Activated CD8-positive, alpha-beta memory T cell treated with anti-CD3 and anti-CD28 coated beads, Interleukin-2, amount 50 U/mL, for 1 hour (primary cell): ENCODE measurements at regions not wholly inside any gene's neighbourhood (a gene's known extent, or its start where the extent isn't known, plus 50 kb on each side); places are given as distances from the start of the nearest gene placed in this dataset.

Source experiments
- DNase-seq: peaks from one replicate; pipeline ENCODE4 v3.0.0-alpha.2; 2020; ENCODE audit errors: extremely low read depth

DNA sequence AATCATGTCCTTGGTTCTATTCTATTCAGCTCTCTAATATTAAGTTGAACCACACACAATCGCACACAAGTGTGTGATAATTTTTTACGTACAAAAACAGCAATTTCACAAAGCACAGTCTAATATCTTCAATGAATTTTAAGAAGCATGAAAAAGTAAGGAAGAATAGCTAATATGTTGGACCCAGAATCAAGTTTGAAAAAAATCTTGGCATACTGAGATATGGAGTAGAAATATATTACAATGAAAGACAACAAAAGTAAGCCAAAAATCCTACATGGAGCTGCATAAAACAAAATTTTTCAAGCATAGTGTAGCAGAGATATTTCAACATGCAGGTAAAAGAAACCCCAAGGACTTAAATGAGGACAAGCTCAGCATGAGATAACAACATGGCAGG, 219.1 kb upstream of the RND3 start:
- no peak for DNase-seq

DNA sequence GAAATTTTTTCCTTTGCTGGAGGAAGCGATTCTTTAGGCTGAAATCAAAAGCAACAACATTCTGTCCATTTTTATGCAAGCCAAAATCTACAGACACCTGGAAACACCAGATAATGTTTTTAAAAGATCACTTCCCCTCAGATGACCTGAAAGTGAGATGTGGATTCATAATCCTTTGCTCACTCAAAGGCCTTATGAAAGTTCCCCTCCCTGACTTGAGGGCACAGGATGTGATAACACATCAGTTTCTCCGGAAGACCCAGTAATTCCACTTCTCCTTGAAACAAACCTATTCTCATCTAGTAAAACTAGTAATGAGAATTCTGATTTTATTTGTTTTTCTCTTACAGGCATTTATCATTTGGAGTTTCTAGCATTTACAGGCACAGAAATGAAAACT, 218.3 kb upstream of the RND3 start:
- DNase-seq, result no peak

DNA sequence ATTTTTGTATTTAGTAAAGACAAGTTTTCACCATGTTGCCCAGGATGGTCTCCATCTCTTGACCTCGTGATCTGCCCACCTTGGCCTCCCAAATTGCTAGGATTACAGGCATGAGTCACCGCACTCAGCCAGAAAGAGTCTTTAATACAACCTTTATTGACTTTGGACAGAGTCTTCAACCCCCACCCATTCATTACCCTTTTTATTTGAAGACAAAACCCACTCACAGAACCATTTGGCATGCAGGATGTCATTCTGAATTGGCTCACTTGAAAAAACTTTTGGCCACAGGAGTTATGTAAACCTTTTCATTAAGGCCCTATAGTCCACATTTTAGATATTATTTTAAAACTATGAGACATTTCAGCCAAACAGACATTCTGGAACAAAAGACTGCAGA, 217.9 kb upstream of the RND3 start:
- no peak for DNase-seq

DNA sequence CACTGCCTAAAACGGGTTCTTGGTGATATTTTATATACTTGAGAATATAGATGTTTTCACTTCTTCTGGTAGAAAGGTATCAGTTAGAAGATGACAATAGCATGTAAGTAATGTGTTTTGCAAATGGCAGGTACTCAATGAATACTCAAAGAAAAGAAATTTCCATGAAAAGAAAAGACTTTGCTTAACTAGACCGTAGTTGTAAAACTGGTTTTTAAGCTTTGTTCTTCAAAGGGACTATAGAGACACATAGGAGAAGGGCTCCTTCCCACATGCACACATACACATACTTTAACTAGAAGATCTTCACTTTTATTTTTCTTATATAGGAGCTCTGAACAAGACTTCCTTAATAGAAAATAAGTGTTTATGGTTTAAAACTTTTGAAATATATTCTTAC, 215.3 kb upstream of the RND3 start:
- DNase-seq, result no peak

DNA sequence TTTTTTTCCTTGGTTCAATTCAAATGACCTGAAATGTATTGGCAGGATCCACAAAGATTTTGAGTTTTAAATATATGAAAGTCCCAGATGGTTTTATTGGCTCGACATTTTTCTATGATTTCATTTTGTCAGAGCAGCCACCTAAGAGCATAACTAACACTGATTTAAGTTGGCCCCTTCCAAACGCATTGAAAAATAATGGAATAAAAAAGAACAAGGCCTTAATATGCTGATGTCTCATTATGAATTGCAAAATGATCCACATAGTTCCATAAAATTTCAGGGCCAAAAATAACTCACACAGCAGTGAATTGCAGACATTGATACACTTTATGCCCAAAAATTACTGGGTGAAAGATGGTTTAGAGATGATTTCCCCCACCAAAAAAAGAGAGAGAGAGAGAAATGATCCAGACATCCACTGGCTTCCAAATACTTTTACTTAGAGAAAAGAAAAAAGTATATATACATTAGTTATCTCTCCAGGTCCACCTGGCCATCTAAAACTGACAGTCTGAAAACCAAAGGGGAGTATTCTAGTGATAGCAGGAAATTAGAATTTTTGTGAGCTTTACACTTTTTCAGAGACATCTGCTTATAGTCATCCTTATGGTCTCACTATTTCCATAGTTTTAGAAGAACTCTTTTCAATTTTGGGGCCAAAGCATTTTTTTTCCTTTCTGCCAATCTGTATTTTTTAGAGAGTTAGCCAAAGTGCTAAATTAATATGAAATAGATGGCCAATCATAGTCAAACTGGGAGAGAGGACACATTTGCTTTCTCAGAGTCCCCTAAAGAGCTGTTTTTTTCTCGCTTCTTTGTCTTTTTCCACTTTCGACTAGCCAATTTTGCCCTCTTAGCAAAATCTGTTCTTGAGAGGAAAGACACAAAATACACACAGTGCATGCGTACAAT, 213.5 kb upstream of the RND3 start:
- DNase-seq, result no peak

DNA sequence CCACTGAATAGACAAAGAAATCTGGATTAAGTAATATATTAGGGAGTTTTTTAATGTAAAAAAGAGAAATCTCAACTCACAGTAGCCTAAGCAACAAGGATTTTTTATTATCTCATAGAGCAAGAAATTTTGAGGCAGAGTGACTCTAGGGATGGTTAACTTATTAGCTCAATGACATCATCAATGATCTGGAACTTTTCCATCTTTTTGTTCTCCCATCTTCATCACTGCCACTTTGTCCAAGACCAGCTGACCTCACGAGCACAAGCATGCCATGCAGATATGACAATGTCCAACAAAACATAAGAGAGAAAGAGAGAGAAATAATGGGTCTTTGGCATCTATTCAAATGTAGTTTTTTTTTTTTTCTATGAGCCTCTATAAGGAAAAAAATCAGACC, 211.8 kb upstream of the RND3 start:
- DNase-seq, result no peak

DNA sequence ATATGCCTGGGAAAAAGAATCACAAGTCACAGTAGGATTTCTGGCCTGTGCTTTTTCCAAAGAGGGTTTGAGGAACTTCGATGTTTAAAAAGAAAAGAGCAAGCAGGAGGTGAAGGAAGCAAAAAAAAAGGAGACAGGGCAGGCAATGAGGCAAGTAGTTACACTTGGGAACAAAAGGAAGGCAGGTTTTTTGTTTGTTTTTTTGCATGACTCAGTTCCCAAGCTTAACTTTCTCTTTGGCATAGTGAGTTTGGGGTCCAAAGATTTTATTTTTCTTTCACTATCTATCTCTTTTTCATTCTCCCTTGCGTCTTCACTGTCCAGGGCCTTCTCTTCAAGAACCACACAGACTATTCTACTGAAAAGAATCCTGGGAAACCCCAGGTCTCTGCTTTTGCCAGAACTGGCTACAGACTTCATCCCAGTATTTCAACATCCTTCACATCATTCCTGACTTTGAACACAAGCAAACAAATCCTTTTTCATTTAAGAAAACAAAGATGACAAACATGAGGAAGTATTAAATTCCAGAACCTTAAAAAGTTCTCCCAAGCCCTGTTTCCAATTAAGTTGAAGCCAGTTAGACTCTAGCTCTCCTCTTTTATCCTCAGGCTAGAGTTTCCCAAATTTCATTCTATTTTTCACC, 210.7 kb upstream of the RND3 start:
- DNase-seq, result no peak

DNA sequence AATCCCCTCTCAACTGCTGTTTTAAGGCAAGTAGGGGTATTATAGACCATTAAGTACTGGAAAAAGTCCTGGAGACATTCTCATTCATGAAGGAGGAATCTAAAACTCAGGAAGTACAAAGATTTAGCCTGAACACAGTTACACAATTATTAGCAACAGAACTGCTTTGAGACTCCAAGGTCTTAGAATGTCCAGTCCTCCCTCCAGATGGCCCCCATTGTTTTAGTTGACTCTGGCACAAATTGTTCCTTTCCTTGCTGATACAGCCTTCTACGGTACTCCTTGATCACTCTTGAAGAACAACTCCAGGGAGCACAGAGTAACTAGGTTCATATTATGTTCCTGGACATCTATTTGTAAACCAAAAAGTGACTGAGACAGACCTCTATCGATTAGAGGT, 210.1 kb upstream of the RND3 start:
- DNase-seq, result no peak

DNA sequence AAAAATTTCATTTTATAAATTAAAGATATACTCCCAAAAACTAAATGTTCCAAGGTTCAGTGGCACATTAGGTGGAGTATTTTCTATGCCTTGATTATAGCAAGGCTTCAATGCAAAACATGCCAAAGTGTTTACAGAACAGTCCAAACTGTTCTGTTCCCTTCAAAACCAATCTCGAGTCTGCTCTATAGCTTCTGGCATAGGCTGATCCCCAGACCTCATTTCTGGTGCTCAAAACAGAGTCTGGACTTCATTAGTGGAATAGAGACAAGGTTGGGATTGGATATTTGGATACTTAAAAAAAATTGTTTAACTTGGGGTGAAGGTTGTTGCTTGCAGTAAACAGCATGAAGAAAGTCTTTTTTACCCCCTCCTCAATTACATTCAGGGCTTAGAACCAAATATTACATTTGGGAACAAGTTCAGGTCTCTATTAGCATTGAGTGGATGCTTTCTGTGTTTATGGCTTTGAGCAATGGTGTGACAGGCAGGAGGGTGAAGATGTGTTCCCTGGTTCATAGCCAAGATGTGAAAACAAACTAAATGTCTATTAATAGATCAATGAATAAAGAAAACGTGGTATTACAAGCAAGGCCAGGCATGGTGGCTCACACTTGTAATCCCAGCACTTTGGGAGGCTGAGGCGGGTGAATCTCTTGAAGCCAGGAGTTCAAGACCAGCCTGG, 208.1 kb upstream of the RND3 start:
- DNase-seq, result no peak

DNA sequence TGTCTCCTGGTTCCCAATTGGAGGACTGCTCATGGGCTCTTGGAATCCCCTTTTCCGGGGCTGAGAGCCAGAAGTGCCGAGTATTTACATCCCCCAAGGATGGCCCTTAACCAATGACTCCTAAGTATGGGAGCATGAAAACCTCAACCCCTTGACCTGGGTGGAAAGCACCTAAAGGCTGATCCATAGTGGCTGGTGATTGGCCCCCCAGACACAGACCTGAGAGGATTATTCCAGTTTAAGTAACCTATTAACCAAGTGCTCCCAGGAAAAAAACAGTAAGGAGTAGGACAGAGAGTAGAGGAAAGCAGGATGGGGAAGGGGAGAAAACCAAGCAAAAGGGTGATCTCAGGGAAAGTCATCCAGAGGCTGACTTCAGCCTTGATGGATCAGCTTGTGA, 206.1 kb upstream of the RND3 start:
- no peak for DNase-seq

DNA sequence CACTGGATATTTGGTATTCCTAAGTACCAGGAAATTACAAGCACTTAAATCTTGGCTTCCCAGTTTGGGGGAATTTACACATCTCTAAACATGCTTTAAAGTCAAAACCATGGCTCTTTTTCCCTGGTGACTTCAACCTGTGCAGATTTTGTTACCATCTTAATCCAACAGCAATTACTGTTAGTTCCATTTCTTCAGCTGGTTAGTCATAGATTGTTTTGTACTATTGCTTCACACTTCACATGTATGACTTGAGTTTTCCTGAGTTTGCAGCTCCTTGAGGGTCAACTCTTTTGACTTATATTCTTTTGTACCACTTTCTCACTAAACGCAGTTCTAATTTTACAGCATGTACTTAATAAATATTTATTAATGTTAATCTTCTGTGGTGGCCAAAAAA, 203.4 kb upstream of the RND3 start:
- no peak for DNase-seq

DNA sequence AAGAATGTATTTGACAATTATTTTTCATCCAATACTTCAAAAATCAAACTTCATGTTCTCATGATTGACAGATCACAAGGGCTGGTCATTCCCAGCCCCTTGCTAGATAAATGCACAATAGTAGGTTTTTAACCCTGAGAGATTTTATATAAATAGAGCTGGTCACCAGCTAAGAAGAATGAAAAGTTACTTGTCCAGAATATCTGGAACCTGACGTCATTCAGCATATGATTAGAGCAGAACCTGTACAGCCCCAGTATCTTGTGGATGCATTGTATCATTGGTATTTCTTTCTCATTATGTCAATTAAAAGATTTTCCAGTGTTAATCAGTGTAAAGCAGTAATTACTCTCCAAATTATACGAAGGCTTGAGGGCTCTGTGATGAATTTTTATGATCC, 202.8 kb upstream of the RND3 start:
- no peak for DNase-seq

DNA sequence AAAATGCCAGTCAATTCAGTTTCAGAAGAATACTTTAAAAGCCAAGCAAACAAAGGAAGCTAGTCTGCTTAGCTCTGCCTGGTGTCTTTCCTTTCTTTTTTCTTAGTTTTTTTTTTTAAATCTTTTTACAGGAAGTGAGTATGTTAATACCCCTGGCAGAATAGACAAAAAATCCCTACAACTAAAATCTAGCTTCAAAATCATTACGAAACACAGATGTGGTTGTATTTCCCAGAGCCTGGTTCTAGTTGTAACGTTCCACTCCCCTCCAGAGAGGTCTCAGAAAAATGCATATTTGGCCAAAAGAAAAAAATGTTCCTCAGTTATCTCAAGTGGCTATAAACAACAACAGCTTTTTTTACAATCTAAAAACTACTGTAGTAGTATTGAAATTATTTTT, 202.1 kb upstream of the RND3 start:
- DNase-seq, result no peak

DNA sequence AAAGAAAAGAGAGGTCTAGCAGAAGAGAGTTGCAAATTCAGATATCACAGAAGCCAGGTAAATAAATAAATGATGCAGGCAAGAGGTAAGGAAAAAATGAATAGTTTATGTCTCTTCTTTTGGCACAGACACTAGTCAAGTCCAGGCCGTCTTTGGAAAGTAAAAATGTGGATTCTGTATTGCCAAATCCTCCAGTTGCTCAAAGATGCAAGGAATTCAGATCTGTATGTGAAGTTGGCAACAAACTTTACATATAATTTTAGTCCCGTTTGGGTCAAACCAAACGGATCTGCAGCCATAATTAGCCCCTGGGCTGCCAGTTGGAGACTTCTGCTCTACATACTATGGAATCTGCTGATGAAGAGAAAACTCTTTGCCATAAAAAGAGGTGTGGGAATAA, 200.5 kb upstream of the RND3 start:
- no peak for DNase-seq

DNA sequence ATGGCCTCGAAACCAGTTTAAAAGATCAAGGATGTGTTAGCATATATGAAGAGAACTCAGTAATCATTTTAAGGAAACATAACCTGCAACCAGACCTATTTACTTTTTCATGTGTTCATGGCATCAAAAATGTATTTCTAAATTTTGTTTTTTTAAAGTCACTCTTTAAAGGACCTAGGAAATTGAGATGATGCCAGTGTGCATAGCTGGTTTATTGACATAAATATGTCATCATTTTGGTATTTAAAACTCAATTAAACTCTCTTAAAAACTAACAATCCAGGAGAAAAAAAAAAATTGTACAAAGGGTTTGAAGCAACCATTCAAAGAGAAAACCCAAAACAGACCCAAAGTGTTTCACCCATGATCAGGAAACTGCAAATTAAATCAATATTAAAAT, 198.9 kb upstream of the RND3 start:
- no peak for DNase-seq

DNA sequence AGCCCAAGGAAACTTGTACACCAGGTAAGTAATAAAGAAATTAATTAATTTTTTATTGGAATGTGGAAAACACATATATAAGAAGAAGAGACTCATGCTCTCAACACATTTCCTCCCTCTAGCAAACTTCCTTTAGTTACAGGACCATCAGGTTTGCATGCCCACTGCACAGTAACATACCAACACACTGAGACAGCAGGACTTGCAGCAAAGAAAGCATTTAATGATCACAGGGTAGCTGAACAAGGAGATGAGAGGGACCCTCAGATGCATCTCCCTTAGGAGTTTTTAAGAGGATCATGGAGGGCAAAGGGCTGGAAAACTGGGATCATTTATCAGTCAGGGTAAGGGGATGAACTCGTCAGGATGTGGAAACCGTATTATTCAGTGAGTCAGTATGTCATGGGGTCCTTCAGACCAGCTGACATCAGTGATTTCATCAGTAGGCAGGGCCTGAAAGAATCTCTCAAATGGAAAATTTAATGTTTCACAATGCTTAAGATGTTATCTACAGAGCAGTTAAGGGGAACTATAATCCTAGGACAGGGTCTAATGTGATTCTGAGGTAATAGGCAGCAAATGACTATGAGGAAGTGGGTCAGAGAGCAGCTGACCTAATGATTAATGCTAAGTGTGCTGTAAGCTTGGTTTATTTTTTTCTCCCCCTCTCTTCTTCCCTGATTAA, 193.8 kb upstream of the RND3 start:
- no peak for DNase-seq

DNA sequence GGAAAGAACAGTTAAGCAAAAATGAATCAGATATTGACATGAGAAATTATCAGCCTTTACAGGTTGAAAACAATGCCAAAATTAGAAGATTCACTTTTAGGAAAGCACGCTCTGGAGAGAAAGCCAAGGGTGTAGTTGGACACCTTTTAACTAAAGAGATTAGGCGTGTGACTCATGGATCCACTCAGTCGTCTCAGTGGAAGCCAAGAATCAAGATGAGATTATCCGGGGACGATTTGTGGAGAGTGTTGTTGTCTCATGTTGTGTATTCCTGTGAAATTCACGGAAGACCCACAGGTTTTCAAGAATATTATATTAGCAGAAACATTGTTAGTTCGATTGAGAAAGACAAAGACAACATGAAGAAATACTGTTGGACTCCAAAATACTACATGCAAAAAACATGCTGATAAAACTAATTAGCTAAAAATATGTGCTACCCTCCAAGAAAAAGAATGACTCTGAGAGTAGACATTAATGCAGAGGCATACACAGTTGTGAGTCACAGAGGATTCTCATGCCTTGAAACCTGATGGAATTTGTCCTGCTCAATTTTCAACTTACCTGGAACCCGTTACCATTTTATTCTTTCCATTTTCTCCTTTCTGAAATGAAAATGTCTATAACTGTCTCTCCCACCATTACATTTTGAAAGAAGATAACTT, 192.1 kb upstream of the RND3 start:
- DNase-seq, result no peak

DNA sequence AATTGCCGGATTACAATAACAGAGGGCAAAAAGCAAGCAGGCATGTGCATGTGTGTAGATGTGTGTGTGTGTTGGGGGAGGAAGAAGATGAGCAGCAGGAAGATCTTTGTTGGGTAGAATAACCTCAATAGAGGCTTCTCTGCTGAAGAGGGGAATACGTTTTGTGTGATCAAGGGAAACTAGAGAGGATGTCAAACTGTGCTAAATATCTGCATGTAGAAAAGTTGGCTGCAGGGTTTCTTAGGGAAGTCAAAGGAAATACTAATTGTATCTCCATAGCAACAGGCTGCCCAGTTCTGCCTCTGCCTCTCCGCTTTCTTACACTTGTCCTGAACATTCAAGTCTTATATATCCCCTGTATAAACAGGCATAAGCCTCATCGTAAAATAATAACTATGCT, 190.1 kb upstream of the RND3 start:
- no peak for DNase-seq

DNA sequence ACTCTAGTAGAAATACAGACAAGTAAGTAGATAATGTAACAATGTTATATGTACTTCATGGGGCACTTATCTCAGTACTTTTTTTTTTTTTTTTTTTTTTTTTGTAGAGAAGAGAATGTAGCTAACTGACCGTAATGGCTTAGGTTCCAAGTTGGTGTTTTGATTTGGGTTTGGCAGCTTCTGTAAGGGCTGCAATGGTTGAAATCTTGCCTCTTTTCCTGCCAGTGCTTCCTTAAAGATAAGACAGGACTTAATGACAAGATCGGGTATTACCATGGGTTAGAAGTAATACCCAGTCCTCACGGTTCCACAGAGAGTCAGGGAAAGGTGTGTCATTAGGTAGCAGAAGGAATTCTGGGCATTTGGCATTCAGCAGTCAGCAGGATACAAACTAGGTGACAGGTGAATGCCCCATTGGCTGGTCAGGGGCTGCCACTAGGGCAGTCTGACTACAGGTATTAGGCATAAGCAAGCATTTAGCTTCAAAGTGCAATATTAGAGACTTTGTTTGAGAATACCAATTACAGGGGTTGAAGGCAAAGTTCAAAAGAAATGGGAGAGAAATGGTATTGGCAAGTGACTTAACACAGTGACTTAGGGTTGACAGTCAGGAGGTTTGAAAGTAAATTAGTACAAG, 189.4 kb upstream of the RND3 start:
- no peak for DNase-seq

DNA sequence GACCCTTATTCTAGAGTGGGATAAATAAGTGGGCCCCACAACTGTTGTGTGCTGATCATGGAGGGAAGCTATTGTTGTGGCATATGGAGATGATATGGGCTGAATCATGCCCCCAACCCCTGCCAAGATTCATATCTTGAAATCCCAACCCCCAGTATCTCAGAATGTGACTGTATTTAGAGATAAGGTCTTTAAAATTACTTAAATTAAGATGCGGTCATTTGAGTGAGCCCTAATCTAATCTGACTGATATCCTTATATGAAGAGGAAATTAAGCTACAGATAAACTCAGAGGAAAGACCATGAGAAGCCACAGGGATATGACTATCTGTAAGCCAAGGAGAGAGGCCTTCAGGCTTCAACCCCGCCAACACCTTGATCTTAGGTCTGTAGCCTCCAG, 188.3 kb upstream of the RND3 start:
- no peak for DNase-seq

DNA sequence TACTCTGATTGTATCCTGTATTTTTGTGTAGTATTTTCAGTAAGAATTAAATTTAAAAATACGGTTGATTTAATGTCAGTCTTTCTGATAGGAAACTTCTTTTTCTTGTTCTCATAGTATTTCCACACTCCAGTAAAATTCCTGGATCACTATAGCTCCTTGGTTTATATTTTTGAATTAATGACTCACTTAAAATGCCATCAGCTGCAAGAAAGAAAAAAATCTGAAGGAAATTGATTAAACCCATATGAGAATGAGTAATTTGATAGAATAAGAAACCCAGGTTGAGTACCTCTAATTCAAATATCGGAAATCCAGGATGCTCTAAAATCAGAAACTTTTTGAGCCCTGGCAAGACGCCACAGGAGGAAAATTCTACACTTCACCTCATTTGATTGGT, 186.8 kb upstream of the RND3 start:
- DNase-seq, result no peak
